Small intestine (tissue), 7 donors: ENCODE measurements at regions not wholly inside any gene's neighbourhood (a gene's known extent, or its start where the extent isn't known, plus 50 kb on each side); places are given as distances from the start of the nearest gene placed in this dataset.
"Not testable (repeated sequence)": the region's sequence is repeated elsewhere in the genome, so short reads cannot be mapped to it uniquely, and the experiment has no call there.

ENCODE experiments used
- DNase-seq, 2 donors: peaks; one replicate each; pipeline versions ENCODE4 v3.0.0 to v3.0.0-alpha.2; 2013
- FAIRE-seq: peaks from 2 replicates; lab custom pipeline; 2012; peaks lifted over from hg19 to GRCh38; lab: Jason Lieb, UNC
- H3K27ac ChIP-seq, 3 donors: one replicate each; pipeline ENCODE4 v1.5.1; 2013; ENCODE audit warnings: low read length in 2 of 3, mild to moderate bottlenecking in 2 of 3, control low read depth in 1 of 3, inconsistent platforms in 1 of 3, low read depth in 1 of 3, moderate library complexity in 1 of 3
- H3K27me3 ChIP-seq, 3 donors: one replicate each; pipeline ENCODE4 v1.6.1; 2013; ENCODE audit warnings: low read length in 3 of 3, inconsistent platforms in 1 of 3; ENCODE audit not compliant: control insufficient read depth in 3 of 3, insufficient read depth in 3 of 3
- H3K36me3 ChIP-seq, 3 donors: one replicate each; pipeline ENCODE4 v1.6.1; 2013; ENCODE audit warnings: low read length in 3 of 3, inconsistent platforms in 1 of 3, low read depth in 1 of 3, mild to moderate bottlenecking in 1 of 3, moderate library complexity in 1 of 3; ENCODE audit not compliant: control insufficient read depth in 3 of 3, insufficient read depth in 2 of 3
- H3K4me1 ChIP-seq, 3 donors: one replicate each; pipeline ENCODE4 v1.6.1; 2013; ENCODE audit warnings: low read length in 2 of 3, inconsistent platforms in 1 of 3, low read depth in 1 of 3, mild to moderate bottlenecking in 1 of 3, moderate library complexity in 1 of 3; ENCODE audit not compliant: control insufficient read depth in 3 of 3, insufficient read depth in 2 of 3
- H3K4me3 ChIP-seq, 3 donors: one replicate each; pipeline ENCODE4 v1.5.1; 2013; ENCODE audit warnings: low read length in 3 of 3, control low read depth in 1 of 3, inconsistent platforms in 1 of 3, low read depth in 1 of 3, mild to moderate bottlenecking in 1 of 3, moderate library complexity in 1 of 3
- H3K9me3 ChIP-seq, 2 donors: one replicate each; pipeline ENCODE4 v1.6.1; 2013; ENCODE audit warnings: low read depth in 1 of 2, low read length in 1 of 2; ENCODE audit not compliant: control insufficient read depth in 2 of 2, insufficient read depth in 1 of 2
- WGBS, 3 donors: extraction: QIAGEN DNeasy Blood & Tissue Kit; methylation state at CpG; one replicate each; pipeline ENCODE4 v1.1.7; 2013; 5-methylcytosine and 5-hydroxymethylcytosine counted together
- donor health status: healthy with polysubstance abuse.
- donor health status: control.
- donor health status: control.
- donor health status: Bipolar disorder and iron deficiency.
- donor health status: healthy.

- no peaks in the 10 kb centered on the region for H3K36me3 ChIP-seq
- H3K9me3 ChIP-seq = no peaks in the 10 kb centered on the region
- H3K27ac ChIP-seq = no peak overlapping the region
- FAIRE-seq = no peak
- no peaks in the 10 kb centered on the region for H3K4me1 ChIP-seq
- no peaks in the 10 kb centered on the region for H3K27me3 ChIP-seq
- DNase-seq = no peak
- H3K4me3 ChIP-seq = no peak overlapping the region
- 83 to 92% (median 90%) methylated on average over 2 of the region's 2 CpGs for WGBS, 3 donors
Measured at GRCh38 chr1:222971146-222971545, 156.3 kb downstream of the DISP1 start.

DNA sequence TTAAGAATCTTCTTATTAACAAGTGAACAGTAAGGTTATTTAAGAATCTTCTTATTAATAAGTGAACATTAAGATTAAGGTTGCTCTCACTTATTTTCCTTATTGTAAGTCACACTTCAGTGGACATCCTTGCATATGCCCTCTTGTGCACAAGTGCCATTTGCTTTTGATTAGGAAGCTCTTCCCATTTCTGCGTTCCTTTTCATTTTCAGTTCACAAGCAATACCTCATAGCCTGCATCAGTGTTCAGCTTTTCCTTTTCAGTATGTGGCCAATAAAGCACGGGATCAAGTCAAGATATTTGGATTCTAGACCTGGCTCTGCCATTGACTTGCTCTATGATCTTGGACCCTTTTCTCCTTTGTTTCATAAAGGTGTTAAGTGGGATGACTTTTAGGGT, 158.7 kb downstream of the DISP1 start:
- Histone ChIP-seq H3K9me3 (no peaks in the 10 kb centered on the region), H3K4me3 (no peak overlapping the region), H3K36me3 (no peaks in the 10 kb centered on the region), H3K27ac (no peak overlapping the region), H3K4me1 (no peaks in the 10 kb centered on the region), H3K27me3 (no peaks in the 10 kb centered on the region)
- FAIRE-seq (no peak), DNase-seq (no peak)
- WGBS, 3 donors = 91 to 96% (median 95%) methylated on average over 2 of the region's 2 CpGs

GRCh38 chr1:222974496-222974895, 159.7 kb downstream of the DISP1 start:
- no peak for DNase-seq
- no peak for FAIRE-seq
- H3K4me1 ChIP-seq = no peaks in the 10 kb centered on the region
- no peak overlapping the region for H3K4me3 ChIP-seq
- 66 to 90% (median 82%) methylated on average over 3 of the region's 3 CpGs for WGBS, 3 donors
- no peak overlapping the region for H3K27ac ChIP-seq
- H3K36me3 ChIP-seq = no peaks in the 10 kb centered on the region
- no peaks in the 10 kb centered on the region for H3K27me3 ChIP-seq
- no peaks in the 10 kb centered on the region for H3K9me3 ChIP-seq

DNA sequence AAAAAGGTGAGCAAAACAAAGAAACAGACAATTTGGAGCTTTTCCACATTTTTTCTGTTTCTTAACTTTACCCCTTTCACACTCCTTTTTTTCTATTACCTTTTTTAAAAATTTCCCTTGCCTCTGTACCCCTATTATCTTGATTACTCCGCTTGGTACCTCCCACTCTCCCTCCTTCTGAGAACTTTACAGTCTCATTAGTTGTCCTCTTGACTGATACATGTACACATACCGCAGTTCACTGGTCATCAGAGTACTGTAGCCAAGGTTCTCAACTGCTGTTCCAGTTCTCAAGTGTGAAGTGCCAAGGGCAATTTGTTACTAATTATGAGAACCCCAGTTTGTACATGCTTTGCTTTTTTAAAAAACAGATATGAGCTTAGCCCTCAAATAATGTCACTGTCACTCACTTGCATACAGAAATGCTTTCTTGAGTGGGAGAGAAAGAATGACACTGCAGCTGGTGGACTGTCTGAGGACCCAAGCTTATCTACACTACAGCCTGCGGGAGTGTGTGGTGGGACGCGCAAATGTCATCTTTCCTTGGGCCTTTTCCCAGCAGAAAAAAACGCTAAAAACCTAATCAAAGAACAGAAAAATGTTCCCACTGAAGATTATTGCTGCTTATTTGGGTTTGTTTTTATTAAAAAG, 160.8 kb downstream of the DISP1 start:
- FAIRE-seq = no peak
- no peaks in the 10 kb centered on the region for H3K9me3 ChIP-seq
- H3K36me3 ChIP-seq = no peaks in the 10 kb centered on the region
- DNase-seq = no peak
- H3K27ac ChIP-seq = no peak overlapping the region
- 67 to 89% (median 85%) methylated on average over 6 of the region's 6 CpGs for WGBS, 3 donors
- H3K27me3 ChIP-seq = no peaks in the 10 kb centered on the region
- H3K4me1 ChIP-seq = no peaks in the 10 kb centered on the region
- H3K4me3 ChIP-seq = no peak overlapping the region

DNA sequence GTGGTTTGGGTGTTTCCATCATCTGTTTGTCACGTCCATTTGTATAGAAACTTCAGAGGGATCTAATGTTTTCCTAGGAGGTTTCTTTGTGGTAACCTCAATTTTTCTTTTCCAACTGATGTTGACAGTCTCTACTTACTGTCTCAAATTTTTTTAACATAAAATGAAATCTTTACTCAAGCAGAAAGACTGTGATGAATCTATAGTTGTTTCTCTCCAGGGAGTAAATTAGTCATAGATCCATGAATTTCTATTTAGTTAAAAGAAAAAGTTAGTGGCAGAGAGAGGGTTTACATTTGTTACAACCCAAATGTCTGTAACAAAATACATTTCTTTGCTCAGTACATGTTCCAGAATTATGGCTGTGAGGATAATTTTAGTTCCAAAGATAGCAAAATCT, 161.6 kb downstream of the DISP1 start:
- H3K4me3 ChIP-seq = no peak overlapping the region
- DNase-seq (no peak), FAIRE-seq (no peak)
- H3K36me3 ChIP-seq = no peaks in the 10 kb centered on the region
- no peaks in the 10 kb centered on the region for H3K9me3 ChIP-seq
- no peaks in the 10 kb centered on the region for H3K4me1 ChIP-seq
- WGBS, 3 donors = 61 to 67% (median 63%) methylated on average over 1 of the region's 1 CpG
- H3K27ac ChIP-seq = no peak overlapping the region
- H3K27me3 ChIP-seq = no peaks in the 10 kb centered on the region

- not testable (repeated sequence) for FAIRE-seq, H3K36me3 ChIP-seq, DNase-seq, H3K4me1 ChIP-seq, H3K27me3 ChIP-seq, H3K27ac ChIP-seq, H3K4me3 ChIP-seq, H3K9me3 ChIP-seq
- 95 to 99% (median 96%) methylated on average over 3 to 4 of the region's 5 CpGs for WGBS, 3 donors
Measured at GRCh38 chr1:222977294-222977693, 162.5 kb downstream of the DISP1 start.

- Histone ChIP-seq H3K9me3 (no peaks in the 10 kb centered on the region), H3K4me3 (no peak overlapping the region), H3K4me1 (no peaks in the 10 kb centered on the region), H3K36me3 (no peaks in the 10 kb centered on the region), H3K27ac (no peak overlapping the region), H3K27me3 (no peaks in the 10 kb centered on the region)
- FAIRE-seq (no peak), DNase-seq (no peak)
- WGBS, 3 donors = 91 to 94% (median 92%) methylated on average over 5 of the region's 5 CpGs
Measured at GRCh38 chr1:222979561-222979960, 163.5 kb downstream of the TLR5 start.

- Histone ChIP-seq H3K27ac (no peak overlapping the region), H3K27me3 (no peaks in the 10 kb centered on the region), H3K36me3 (no peaks in the 10 kb centered on the region), H3K4me1 (no peaks in the 10 kb centered on the region), H3K9me3 (no peaks in the 10 kb centered on the region), H3K4me3 (no peak overlapping the region)
- DNase-seq (no peak), FAIRE-seq (no peak)
Measured at GRCh38 chr1:222987674-222988076, 155.4 kb downstream of the TLR5 start.

- FAIRE-seq (no peak), DNase-seq (no peak)
- Histone ChIP-seq H3K27ac (no peak overlapping the region), H3K36me3 (peaks cover 0 to 2% (median 0%) of the 10 kb centered on the region in 3 donors), H3K4me1 (no peaks in the 10 kb centered on the region), H3K4me3 (no peak overlapping the region), H3K9me3 (no peaks in the 10 kb centered on the region), H3K27me3 (no peaks in the 10 kb centered on the region)
- WGBS, 3 donors = 91 to 97% (median 93%) methylated on average over 3 of the region's 3 CpGs
Measured at GRCh38 chr1:222989443-222989842, 153.6 kb downstream of the TLR5 start.
